PC-3 (cell line): ENCODE measurements at regions not wholly inside any gene's neighbourhood (a gene's known extent, or its start where the extent isn't known, plus 50 kb on each side); places are given as distances from the start of the nearest gene placed in this dataset.

Source experiments
- CTCF ChIP-seq: fragments of 300-600 bp; sonication (generic); conservative IDR thresholded peaks from 2 replicates; pipeline ENCODE4 v1.5.1; 2017; ENCODE audit warnings: antibody characterized with exemption, low read depth, mild to moderate bottlenecking, low read length
- EZH2 ChIP-seq: fragments of 300-600 bp; sonication (generic); IDR thresholded peaks from one replicate; pipeline ENCODE4 v1.6.1; 2017; ENCODE audit warnings: antibody characterized with exemption, mild to moderate bottlenecking, low read length; ENCODE audit not compliant: unreplicated experiment
- EZH2phosphoT487 ChIP-seq: fragments of 300-600 bp; sonication (generic); IDR thresholded peaks from 2 replicates; pipeline ENCODE4 v1.6.1; 2018; ENCODE audit warnings: mild to moderate bottlenecking, antibody characterized with exemption, low read length, borderline replicate concordance

GRCh38 chrX:35868501-35868900 is 51.0 kb upstream of the CFAP47 start:
- TF ChIP-seq EZH2 (no peak), CTCF (no peak), EZH2phosphoT487 (no peak)
